HEK293T (cell line): ENCODE measurements at regions not wholly inside any gene's neighbourhood (a gene's known extent, or its start where the extent isn't known, plus 50 kb on each side); places are given as distances from the start of the nearest gene placed in this dataset.

Experiments used
- BHLHE40 ChIP-seq: fragments of 450-650 bp; IDR thresholded peaks from 2 replicates; pipeline ENCODE4 v1.6.1; 2016; ENCODE audit warnings: mild to moderate bottlenecking, moderate library complexity, borderline replicate concordance
- CTBP1 ChIP-seq: fragments of 450-650 bp; IDR thresholded peaks from 2 replicates; pipeline ENCODE4 v1.6.1; 2016; ENCODE audit warnings: borderline replicate concordance
- ELF4 ChIP-seq: fragments of 450-650 bp; IDR thresholded peaks from 2 replicates; pipeline ENCODE4 v1.6.1; 2017; ENCODE audit warnings: antibody characterized with exemption
- FOXA1 ChIP-seq: fragments of 450-650 bp; IDR thresholded peaks from 2 replicates; pipeline ENCODE4 v1.6.1; 2016; ENCODE audit warnings: mild to moderate bottlenecking
- FOXK2 ChIP-seq: fragments of 450-650 bp; IDR thresholded peaks from 2 replicates; pipeline ENCODE4 v1.6.1; 2016; ENCODE audit warnings: mild to moderate bottlenecking
- HDGF ChIP-seq: fragments of 450-650 bp; IDR thresholded peaks from 2 replicates; pipeline ENCODE4 v1.6.1; 2017; ENCODE audit warnings: antibody characterized with exemption, borderline replicate concordance
- SP1 ChIP-seq: fragments of 450-650 bp; IDR thresholded peaks from 2 replicates; pipeline ENCODE4 v1.6.1; 2017
- SUZ12 ChIP-seq: fragments of 450-650 bp; IDR thresholded peaks from 2 replicates; pipeline ENCODE4 v1.6.1; 2016; ENCODE audit warnings: mild to moderate bottlenecking
- ZNF384 ChIP-seq: fragments of 450-650 bp; IDR thresholded peaks from 2 replicates; pipeline ENCODE4 v1.6.1; 2016

DNA sequence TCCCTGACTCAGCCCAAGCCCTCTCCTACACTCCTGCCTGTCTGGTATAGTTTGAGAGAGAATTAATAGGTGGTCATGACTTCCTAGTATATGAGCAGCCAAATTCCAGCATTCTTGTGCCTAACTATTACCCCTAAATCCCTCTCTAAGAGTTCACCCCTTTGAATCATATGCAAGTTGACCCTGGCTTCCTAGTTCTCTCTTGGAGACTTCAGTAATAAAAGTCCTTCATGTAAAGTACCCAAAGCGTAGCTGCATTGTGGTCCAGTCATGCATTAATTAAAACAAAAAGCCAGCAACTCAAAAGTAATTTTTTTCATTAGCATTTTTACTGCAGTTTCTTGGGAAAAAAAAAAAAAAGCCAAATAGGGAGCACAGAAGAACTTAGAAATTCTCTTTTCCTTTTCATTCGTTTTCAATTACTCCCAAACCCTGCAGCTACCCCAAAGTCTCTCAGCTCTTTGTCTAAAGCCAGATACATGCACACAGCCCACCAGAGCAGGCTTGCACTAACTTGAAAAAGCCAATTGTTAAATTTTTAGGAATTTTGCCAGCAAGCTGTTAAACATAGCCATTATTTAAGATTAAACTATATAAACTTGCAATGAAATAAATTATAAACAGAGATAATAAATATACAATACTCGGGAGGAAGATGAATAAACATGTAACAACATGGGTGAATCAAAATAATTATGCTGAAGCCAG, 50.1 kb upstream of the STT3B start:
- TF ChIP-seq BHLHE40 = no peak
- TF ChIP-seq CTBP1 = no peak
- no peak for TF ChIP-seq FOXK2
- TF ChIP-seq FOXA1 = no peak
- no peak for TF ChIP-seq HDGF
- no peak for TF ChIP-seq ELF4
- TF ChIP-seq SUZ12 = no peak
- no peak for TF ChIP-seq ZNF384
- TF ChIP-seq SP1 = no peak
